Kidney epithelial cell (primary cell): ENCODE measurements at regions not wholly inside any gene's neighbourhood (a gene's known extent, or its start where the extent isn't known, plus 50 kb on each side); places are given as distances from the start of the nearest gene placed in this dataset.

Experiments
- DNase-seq: peaks from one replicate; pipeline ENCODE4 v3.0.0-alpha.2; 2010; ENCODE audit warnings: low read depth
- H3K27me3 ChIP-seq: 2 replicates; pipeline ENCODE4 v1.6.0; 2011; ENCODE audit warnings: low read length; ENCODE audit not compliant: control insufficient read depth, insufficient read depth
- H3K36me3 ChIP-seq: 2 replicates; pipeline ENCODE4 v1.5.1; 2011; ENCODE audit warnings: low read length; ENCODE audit not compliant: control insufficient read depth, insufficient read depth
- H3K4me3 ChIP-seq: 2 replicates; pipeline ENCODE4 v1.5.1; 2011; ENCODE audit warnings: low read depth, mild to moderate bottlenecking, control low read depth, low read length
- CTCF ChIP-seq: IDR thresholded peaks from 2 replicates; pipeline ENCODE4 v1.5.1; 2011; ENCODE audit warnings: mild to moderate bottlenecking, moderate library complexity, low read length, control low read depth, inconsistent platforms; ENCODE audit not compliant: insufficient read depth, poor library complexity, severe bottlenecking

DNA sequence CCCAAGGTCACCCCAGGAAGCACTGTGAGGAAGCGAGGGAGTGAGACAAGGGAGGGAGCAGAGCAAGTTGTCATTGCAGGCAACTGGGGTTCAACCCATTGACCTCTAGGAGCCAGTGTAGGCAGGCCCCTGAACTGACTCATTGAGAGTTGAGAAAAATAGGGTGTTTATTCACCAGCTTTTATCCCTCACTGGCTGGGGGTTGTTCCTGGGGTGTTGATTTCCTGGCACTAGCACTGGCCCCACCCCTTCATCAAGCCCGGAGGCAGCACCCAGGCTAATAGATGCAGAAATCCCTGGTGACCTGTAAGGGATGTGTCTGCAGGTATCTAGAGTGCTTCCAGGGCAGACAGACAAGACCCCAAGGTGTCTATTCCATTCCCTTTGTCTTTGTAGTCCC is 183.9 kb downstream of the ARRDC4 start:
- H3K36me3 ChIP-seq, result no peaks in the 10 kb centered on the region
- no peaks in the 10 kb centered on the region for H3K27me3 ChIP-seq
- TF ChIP-seq CTCF, result no peak
- no peak for DNase-seq
- H3K4me3 ChIP-seq, result no peak overlapping the region

DNA sequence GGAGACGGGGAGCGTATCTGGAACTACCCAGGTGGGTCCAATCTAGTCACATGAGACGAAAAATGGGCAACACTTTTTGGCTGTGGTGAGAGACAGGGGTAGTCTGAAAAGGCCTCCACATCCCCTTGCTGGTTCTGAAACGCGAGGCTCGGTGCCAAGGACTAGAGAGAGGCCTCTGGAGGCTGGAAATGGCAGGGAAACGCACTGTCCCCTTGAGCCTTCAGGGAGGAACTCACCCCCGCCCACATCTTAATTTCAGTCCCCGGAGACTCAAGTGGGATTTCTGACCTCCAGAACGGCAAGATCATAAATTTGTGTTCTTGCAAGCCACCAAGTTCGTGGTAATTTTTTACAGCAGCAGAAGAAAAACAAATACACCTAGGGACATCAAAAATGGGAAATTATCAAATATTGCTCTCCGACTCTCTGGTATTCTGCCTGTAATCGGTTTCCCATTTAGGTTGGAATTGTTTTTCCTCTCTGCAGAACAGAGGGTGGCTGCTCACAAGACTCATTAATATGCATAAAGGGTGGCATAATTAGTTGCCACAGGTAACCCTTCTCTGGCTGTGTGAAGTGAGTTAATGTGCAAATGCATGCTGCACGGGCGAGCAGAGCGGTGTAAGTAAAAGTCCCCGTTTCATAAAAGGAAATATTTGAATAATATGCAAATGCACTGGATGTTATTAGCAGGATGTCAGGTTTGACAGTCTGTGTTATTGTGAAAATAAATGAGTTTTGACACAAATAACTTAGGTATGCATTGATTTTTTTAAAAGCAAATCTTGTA is 185.7 kb downstream of the ARRDC4 start:
- no peaks in the 10 kb centered on the region for H3K27me3 ChIP-seq
- no peaks in the 10 kb centered on the region for H3K36me3 ChIP-seq
- H3K4me3 ChIP-seq, result no peak overlapping the region
- DNase-seq, result no peak
- no peak for TF ChIP-seq CTCF

- TF ChIP-seq CTCF, result no peak
- DNase-seq, result no peak
- H3K27me3 ChIP-seq, result no peaks in the 10 kb centered on the region
- no peak overlapping the region for H3K4me3 ChIP-seq
- H3K36me3 ChIP-seq, result no peaks in the 10 kb centered on the region
Observed at GRCh38 chr15:98147415-98147814, 186.9 kb downstream of the ARRDC4 start.

- no peaks in the 10 kb centered on the region for H3K36me3 ChIP-seq
- TF ChIP-seq CTCF, result no peak
- H3K27me3 ChIP-seq, result no peaks in the 10 kb centered on the region
- no peak overlapping the region for H3K4me3 ChIP-seq
- DNase-seq, result no peak
Observed at GRCh38 chr15:98150084-98150483, 189.6 kb downstream of the ARRDC4 start.

DNA sequence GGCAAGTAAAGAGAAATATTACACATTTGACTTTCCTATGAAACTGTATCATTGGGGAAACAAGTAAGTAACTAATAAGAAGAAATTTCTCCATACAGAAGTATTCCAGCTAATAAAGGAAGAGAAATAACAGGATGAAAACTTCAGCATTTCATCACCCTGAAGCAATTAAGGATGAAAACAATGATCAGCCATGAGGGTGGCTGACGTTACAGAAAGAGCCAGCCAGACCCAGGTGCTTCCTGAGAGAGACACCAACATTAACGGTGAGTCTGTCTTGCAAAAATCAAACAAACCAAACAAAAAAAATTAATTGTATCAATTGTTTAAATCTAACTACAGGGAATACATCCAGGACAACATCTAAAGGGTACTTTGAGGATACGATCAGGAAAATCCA is 190.0 kb downstream of the ARRDC4 start:
- no peak for TF ChIP-seq CTCF
- H3K36me3 ChIP-seq, result no peaks in the 10 kb centered on the region
- H3K27me3 ChIP-seq, result no peaks in the 10 kb centered on the region
- H3K4me3 ChIP-seq, result no peak overlapping the region
- DNase-seq, result no peak

GRCh38 chr15:98151096-98151495 is 190.6 kb downstream of the ARRDC4 start:
- no peak for DNase-seq
- no peaks in the 10 kb centered on the region for H3K27me3 ChIP-seq
- H3K36me3 ChIP-seq, result no peaks in the 10 kb centered on the region
- TF ChIP-seq CTCF, result no peak
- no peak overlapping the region for H3K4me3 ChIP-seq
